GM18511 (cell line): ENCODE measurements at regions not wholly inside any gene's neighbourhood (a gene's known extent, or its start where the extent isn't known, plus 50 kb on each side); places are given as distances from the start of the nearest gene placed in this dataset.

ENCODE experiments used
- ATAC-seq: cut with Tn5 transposase; IDR thresholded peaks from one replicate; pipeline ENCODE4 v1.9.1; 2021; ENCODE audit warnings: mild to moderate bottlenecking, moderate library complexity; ENCODE audit not compliant: unreplicated experiment

GRCh38 chr20:7490288-7490687, 450.0 kb downstream of the HAO1 start:
- no peak for ATAC-seq

- no peak for ATAC-seq
These were observed 448.0 kb downstream of the HAO1 start for GRCh38 chr20:7492257-7492656.

GRCh38 chr20:7493311-7493710, 446.9 kb downstream of the HAO1 start:
- ATAC-seq = no peak

GRCh38 chr20:7496394-7496991, 443.8 kb downstream of the HAO1 start:
- no peak for ATAC-seq

GRCh38 chr20:7497985-7498384, 442.3 kb downstream of the HAO1 start:
- ATAC-seq = no peak

GRCh38 chr20:7499201-7499600, 441.1 kb downstream of the HAO1 start:
- ATAC-seq = no peak

GRCh38 chr20:7500231-7500663, 440.0 kb downstream of the HAO1 start:
- no peak for ATAC-seq

GRCh38 chr20:7503501-7503900, 436.8 kb downstream of the HAO1 start:
- ATAC-seq = no peak

GRCh38 chr20:7505152-7505834, 435.0 kb downstream of the HAO1 start:
- no peak for ATAC-seq

GRCh38 chr20:7505835-7506221, 434.4 kb downstream of the HAO1 start:
- ATAC-seq = no peak

GRCh38 chr20:7516621-7517111, 423.6 kb downstream of the HAO1 start:
- ATAC-seq = no peak

- no peak for ATAC-seq
These were observed 419.9 kb downstream of the HAO1 start for GRCh38 chr20:7520361-7520760.

- ATAC-seq = no peak
These were observed 417.0 kb downstream of the HAO1 start for GRCh38 chr20:7523288-7523687.

- no peak for ATAC-seq
These were observed 400.2 kb downstream of the HAO1 start for GRCh38 chr20:7540018-7540417.

- ATAC-seq = no peak
These were observed 399.3 kb downstream of the HAO1 start for GRCh38 chr20:7540923-7541322.

GRCh38 chr20:7571101-7571500, 369.2 kb downstream of the HAO1 start:
- ATAC-seq = no peak

GRCh38 chr20:7571521-7572055, 368.7 kb downstream of the HAO1 start:
- ATAC-seq = no peak

GRCh38 chr20:7579888-7580287, 360.4 kb downstream of the HAO1 start:
- no peak for ATAC-seq

- ATAC-seq = no peak
These were observed 355.1 kb downstream of the HAO1 start for GRCh38 chr20:7585126-7585679.

- ATAC-seq = no peak
These were observed 353.8 kb downstream of the HAO1 start for GRCh38 chr20:7586481-7586880.

GRCh38 chr20:7589164-7589563, 351.1 kb downstream of the HAO1 start:
- no peak for ATAC-seq

- no peak for ATAC-seq
These were observed 343.7 kb downstream of the HAO1 start for GRCh38 chr20:7596541-7596940.
